A673 (cell line): ENCODE measurements at regions not wholly inside any gene's neighbourhood (a gene's known extent, or its start where the extent isn't known, plus 50 kb on each side); places are given as distances from the start of the nearest gene placed in this dataset.

Experiments
- EZH2 ChIP-seq: fragments of 200-600 bp; sonication (generic); IDR thresholded peaks from 2 replicates; pipeline ENCODE4 v1.6.1; 2017; ENCODE audit warnings: borderline replicate concordance, low read depth, mild to moderate bottlenecking, mixed read lengths, antibody characterized with exemption, low read length; ENCODE audit not compliant: poor library complexity, severe bottlenecking
- TF ChIP-seq, protein P1 (sequence below): fragments of 300-800, 200-600 bp; sonication (generic); conservative IDR thresholded peaks from 2 replicates; pipeline ENCODE4 v1.5.1; 2017; ENCODE audit warnings: low read depth, mild to moderate bottlenecking, antibody characterized with exemption, low read length, moderate library complexity, mixed read lengths

- TF ChIP-seq, protein P1, sequence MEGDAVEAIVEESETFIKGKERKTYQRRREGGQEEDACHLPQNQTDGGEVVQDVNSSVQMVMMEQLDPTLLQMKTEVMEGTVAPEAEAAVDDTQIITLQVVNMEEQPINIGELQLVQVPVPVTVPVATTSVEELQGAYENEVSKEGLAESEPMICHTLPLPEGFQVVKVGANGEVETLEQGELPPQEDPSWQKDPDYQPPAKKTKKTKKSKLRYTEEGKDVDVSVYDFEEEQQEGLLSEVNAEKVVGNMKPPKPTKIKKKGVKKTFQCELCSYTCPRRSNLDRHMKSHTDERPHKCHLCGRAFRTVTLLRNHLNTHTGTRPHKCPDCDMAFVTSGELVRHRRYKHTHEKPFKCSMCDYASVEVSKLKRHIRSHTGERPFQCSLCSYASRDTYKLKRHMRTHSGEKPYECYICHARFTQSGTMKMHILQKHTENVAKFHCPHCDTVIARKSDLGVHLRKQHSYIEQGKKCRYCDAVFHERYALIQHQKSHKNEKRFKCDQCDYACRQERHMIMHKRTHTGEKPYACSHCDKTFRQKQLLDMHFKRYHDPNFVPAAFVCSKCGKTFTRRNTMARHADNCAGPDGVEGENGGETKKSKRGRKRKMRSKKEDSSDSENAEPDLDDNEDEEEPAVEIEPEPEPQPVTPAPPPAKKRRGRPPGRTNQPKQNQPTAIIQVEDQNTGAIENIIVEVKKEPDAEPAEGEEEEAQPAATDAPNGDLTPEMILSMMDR: no peak
- no peak for TF ChIP-seq EZH2
Observed at GRCh38 chr6:71582820-71583219, 294.2 kb downstream of the OGFRL1 start.
